ENCODE measurements at regions not wholly inside any gene's neighbourhood (a gene's known extent, or its start where the extent isn't known, plus 50 kb on each side); places are given as distances from the start of the nearest gene placed in this dataset.
A peak's percentile ranks its signal among the peaks of the same experiment; 100 is the strongest.

DNA sequence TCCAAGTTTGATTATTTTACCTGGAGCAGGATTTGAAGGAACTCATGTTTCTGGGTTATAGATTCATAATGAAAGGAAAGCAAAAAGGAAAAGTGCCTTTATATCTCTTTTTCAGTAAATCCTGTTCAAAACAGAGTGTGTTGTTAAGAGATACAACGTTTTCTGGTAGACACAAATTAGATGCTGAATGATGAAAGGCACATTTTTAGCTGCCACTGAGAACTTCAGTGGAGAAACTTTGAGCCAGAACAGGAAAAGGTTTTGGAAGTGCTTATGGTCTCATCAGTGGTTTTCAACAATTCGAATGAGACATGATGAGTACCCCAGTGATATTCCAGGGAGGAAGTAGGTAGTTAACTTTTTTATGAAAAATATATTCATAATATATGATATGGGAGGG lies 338.0 kb upstream of the C1orf87 start:
- DNase-seq = no peak

- DNase-seq = no peak
Observed at GRCh38 chr1:60402816-60403215, 329.2 kb upstream of the C1orf87 start.

DNA sequence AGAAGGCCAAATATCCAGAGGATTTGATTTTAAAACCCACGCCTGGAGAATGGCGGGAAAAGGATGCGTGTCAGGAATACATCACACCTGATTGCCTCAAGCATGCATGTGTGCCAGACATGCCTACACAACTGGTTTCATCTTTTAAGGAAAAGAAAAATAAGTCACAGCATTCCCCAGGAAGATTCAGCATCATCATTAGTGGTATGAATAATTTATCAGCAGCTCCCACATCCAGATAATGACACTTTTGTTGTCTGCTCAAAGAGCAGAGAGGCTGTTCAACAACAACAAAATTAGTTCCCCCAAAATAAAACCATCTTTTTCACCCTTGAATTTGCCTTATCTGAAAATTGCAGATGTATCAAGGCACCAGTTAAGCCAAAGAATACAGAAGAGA lies 328.6 kb upstream of the C1orf87 start:
- no peak for DNase-seq

DNA sequence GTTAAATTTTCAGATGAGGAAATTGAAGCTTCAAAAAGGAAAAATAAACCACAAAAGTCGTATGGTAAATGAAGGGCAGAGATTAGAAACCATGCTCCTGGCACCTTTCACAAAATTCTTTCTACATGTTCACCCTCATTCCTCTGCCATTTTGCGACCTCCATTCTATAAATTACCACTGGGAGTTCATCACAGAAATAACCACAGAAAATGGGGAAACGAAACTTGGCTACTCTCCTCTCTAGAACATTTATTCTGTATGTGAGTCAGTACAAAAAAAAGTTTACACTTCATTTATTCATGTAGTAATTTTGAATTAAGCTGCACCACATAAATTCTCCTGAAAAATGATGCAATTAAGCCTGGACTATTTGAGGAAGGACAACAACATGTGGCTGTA lies 320.9 kb upstream of the C1orf87 start:
- DNase-seq = no peak

GRCh38 chr1:60390593-60391282 lies 317.2 kb upstream of the C1orf87 start:
- DNase-seq = no peak

DNA sequence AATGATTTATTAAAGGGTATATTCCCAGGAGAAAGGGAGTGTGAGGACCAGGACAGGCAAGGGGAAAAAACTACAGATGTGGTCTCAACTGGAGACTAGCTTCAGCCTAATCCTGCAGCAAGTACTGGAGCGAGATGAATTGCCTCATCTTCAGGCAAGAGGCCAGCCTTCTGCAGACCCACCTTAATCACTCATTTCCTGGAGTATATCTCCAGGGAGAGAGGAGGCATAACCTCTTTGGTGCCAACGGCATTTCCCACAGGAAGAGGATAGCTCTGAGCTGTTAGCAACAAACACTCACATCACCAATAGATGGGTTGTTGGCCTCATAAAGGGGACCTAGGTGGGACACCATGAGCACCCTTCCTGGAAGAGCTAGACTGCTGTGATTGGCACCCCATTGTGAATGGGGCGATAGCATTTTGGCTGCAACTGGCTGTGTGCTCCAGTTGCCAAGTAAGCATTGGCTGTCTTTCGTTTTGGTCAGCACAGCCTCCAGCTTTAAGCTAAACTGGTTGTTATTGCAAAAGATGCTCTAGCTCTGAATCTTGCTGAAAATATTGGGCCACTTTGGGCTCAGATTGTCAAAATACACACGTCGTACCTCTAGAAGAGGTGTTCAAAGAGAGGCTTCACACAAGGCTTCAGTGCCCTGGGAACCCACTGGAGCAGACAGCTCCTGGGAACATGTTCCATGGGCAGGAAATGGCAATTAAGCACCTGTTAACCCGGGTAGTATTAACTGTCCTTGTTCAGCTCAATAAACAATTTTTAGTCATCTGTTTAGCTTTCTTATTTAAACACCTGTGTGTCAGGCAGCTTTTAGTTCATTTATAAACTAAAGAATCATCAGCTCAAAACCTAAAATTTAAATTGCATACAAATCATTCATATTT lies 314.8 kb upstream of the C1orf87 start:
- DNase-seq = no peak

DNA sequence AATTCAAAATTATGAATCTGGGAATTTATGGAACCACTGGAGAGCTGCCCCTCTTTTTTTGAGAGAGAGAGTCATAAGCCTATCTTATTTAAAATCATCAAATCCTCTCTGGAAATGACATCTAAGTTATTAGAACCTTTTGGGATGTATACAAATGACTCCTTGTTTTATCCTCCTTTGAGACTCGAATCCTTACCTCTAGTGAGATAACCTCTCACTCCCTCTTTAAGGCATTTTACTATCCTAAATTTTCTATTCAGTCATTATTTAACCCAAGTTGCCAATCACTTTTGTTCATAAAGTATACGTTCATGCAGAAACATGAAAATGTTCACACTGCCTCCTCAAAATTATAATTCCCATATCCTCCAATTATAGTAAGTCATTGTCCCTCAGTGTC lies 313.6 kb upstream of the C1orf87 start:
- no peak for DNase-seq

GRCh38 chr1:60386249-60386648 lies 312.7 kb upstream of the C1orf87 start:
- DNase-seq = no peak

DNA sequence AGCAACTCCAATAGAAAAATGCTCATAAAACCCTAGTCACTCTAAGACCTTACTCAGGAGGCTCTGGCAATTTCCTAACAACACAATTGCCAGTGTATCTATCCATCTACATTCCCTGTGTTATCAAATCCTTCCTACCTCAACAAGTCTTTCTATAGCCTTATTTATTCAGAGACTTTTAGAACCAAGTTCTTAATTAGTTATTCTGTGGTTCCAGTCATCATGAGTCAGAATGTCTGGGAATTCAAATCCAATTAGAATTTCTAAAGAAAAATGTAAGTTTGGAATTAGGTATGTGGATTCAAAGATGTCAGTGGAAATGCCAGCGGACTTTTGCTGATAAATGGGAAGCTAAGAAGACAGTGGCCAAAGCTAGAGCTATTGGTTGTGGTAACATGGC lies 302.6 kb upstream of the C1orf87 start:
- DNase-seq = no peak

DNA sequence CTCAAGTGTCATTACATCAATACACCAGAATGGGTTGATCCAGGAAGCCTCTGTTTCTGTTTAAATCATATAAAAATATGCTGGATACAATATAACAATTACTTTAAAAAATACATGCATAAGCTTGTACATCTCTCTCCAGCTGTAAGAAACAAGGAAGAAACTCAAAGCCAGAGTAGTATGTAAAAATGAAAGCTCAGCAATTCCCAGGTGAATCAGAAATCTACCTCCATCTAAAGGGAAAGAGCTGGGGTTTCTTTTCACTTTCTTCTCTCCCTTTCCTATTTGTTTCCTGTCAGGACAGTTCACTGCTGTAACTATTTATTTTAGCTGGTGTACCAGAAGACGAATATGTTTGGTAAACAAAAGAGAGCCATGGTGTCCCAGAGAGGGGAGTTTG lies 301.0 kb upstream of the C1orf87 start:
- no peak for DNase-seq

DNA sequence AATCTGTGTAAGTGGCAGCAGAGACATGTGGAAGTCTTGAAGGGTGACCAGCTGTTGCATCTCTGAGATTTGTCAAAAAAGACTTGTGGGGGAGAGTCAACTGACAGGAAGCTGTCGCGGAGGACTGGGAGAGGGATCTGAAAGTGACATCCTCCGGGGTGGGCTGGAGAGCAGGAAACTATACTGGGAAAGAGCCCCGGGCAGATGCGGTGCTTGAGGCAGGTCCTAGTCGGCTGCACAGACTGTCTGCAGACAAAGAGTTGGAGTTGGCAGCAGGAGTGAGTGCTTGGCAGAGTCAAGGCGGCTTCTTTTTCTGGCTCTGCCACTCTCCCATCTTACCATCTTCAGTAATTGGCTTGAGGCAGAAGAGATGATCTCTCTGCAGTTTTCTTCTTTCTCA lies 294.0 kb upstream of the C1orf87 start:
- DNase-seq = no peak

DNA sequence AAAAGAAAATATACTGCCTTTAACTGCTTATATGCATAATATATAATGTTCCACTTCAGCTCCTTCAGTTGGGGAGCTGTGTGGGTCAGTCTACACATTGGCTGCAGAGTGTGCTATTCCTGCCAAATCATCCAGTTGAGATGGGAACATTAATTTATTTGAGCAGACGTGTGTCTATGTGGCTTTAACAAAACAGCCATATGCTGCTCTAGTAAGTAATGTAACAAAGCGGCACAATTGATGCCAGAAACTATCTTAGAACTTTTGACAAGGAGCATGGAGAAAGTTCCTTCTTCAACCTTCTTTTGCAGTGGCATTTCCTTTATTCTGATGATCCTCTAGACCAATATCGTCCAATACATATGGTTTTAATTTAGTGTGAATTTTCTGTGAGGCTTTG lies 285.9 kb upstream of the C1orf87 start:
- DNase-seq = no peak

DNA sequence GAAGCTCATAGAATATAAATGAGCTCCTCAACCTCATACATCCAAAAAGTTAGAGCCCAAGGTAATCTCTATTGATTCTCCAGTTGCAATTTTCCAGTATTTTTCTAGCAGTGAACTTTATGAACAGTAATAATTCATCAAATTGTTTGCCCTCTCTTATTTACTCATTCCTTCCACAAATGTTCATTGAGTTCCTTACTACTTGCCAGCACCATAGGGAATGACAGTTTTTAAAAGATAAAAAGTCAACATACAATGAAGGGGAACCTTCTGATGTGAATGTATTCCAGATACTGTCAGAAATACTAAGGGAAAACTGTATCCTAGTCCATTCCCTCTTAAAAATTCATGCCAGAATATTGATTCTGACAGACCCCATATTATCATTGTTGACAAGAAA lies 277.0 kb upstream of the C1orf87 start:
- no peak for DNase-seq

DNA sequence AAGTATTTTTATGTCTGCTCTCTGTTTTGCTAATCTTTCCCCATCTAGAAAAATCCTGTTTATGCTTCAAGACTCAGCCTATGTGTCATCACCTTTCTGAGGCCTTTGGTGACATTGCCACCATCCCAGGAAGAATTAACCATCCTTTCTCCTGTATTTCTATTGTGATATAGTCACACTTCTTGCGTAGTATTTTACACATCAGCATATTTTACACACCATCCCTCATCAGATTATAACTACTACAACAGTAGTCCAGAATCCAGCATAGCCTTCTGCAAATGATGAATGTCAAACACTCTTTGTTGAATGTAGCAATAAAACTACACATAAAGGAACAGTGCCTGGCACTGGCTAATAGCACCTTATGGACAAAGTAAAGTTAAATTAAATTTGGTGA lies 275.3 kb upstream of the C1orf87 start:
- no peak for DNase-seq

DNA sequence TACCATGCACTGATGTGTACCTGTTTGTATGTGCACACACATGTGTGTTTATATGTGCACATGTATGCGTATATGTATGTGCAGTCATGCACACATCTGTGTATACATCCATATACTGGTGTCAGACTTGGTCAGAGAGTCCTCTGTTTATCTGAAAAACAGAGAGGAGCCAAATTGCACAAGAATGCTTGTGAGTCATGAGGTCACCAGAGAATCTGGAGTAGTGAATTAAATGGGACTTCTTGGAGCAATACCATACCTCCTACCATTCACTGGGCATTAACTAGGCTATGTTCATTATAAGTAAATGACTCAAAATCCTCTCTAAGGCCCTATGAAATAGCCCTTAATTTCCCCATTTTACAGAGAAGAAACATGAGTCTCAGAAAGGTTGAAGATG lies 272.1 kb upstream of the C1orf87 start:
- DNase-seq = no peak

- DNase-seq = no peak
Observed at GRCh38 chr1:60345049-60345448, 271.5 kb upstream of the C1orf87 start.

- DNase-seq = no peak
Observed at GRCh38 chr1:60343736-60344135, 270.2 kb upstream of the C1orf87 start.

DNA sequence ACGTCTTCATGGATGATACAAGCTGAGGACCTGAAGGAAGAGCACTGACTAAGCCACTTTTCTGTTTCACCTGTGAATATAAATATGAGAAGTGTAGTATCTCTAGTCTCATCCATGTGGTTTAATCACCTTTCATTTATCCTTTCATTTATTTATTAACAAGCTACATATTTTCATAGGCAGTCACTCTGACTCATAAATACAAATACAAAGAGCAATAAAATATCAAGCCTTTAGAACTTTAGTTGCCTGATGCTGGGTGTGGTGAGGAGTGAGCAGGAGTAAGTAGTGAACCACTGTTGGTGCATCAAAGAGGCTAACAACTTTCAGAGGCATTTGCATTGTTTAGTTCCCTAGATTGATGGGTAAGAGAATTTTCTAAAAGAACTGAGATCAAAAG lies 269.0 kb upstream of the C1orf87 start:
- DNase-seq = no peak

DNA sequence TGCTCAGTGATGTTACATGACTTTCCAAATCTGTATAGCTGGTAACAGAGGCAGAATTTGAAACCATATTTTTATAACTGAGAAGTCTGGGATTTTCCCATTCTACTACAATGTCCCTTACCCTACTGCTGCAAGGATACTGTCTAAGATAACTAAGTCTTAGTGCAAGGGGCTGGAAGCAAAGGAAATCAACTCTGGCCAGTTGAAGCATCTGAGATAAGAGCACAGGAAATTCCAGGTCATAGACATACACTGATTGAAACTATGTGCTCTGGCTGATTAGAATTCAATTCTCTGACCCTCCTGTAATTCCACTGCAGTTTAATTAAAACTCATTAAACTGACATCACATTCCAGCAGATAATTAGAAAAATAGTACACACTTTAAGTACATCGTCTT lies 267.7 kb upstream of the C1orf87 start:
- no peak for DNase-seq

DNA sequence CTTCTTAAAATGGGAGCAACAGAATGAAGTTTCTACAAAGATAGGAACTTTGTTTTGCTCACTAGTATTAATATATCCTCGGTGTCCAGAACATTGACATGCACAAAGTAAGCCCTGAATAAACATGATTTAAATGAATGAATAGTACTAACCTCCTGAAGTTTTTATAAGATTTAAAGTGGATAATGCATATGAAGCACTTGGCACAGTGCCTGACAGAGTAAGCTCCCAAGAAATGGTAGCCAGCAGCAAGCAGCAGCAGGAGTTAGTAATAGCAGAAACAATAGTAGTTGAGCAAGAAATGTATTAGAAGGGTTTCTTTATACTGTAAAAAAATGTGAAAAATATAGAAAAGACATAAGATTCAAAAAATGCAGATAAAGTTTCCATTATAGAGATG lies 258.1 kb upstream of the C1orf87 start:
- DNase-seq = peak; percentile 6

DNA sequence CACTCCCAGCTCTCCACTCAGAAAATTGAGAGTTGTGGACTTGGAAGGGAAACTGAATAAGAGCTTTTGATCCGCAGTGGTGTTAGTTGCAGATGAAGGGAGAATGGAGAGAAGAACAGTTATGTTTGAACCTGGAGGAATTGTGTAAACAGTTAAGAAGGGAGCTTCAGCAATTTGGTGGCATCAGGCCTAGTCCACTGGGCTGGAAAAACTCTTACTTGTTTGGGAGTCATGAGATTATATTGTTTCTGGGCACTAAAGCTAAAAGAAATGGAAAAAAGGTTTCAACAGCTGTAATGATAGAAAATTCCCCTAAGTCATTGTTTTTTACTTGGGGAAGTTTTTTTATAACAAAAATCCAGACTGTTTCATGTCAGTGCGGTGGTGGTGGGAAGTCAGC lies 256.1 kb upstream of the C1orf87 start:
- DNase-seq = no peak

GRCh38 chr1:60311838-60312237 lies 238.3 kb upstream of the C1orf87 start:
- no peak for DNase-seq

DNA sequence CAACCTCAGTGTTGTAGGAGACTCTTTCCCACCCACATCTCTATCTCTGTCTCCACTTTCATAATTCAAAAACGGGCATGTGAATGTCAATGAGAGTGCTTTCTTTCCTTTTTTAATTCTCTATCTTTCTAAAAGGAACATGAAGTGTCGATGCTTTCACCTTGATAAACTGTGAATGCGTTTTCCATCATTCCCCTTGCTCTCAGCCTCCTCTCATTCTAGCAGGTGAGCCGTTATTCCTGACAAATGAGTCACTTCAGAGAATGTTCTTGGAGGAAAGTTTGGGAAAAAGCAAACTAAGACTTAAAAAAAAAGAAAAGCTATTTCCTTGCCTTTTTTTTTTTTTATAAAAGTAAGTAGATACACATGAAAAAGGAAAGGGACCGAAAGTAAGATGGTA lies 226.0 kb upstream of the C1orf87 start:
- DNase-seq = no peak

- DNase-seq = no peak
Observed at GRCh38 chr1:60298290-60298689, 224.7 kb upstream of the C1orf87 start.

DNA sequence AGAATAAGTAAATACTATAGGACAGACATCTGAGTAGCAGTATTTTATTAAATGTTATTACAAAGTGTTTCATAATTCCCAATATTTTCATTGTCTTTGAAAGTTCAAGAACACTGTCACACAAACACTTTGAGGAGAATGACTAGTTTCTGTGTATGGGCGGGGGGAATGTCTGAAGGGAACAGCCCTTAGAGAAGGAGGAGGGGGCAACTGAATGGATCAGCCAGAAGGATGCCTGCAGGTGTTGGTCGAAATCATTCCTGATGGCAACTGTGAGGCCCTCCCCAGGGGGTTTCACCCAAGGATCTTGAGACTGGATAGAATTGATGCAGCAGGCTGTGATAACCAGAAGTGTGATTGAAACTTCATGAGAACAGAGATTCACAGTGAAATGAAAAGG lies 223.2 kb upstream of the C1orf87 start:
- no peak for DNase-seq

Data from NCI-H1105 treated with DMSO at 0.1 percent for 48 hours (cell line).